ENCODE measurements at regions not wholly inside any gene's neighbourhood (a gene's known extent, or its start where the extent isn't known, plus 50 kb on each side); places are given as distances from the start of the nearest gene placed in this dataset.
"Not testable (repeated sequence)": the region's sequence is repeated elsewhere in the genome, so short reads cannot be mapped to it uniquely, and the experiment has no call there.

DNA sequence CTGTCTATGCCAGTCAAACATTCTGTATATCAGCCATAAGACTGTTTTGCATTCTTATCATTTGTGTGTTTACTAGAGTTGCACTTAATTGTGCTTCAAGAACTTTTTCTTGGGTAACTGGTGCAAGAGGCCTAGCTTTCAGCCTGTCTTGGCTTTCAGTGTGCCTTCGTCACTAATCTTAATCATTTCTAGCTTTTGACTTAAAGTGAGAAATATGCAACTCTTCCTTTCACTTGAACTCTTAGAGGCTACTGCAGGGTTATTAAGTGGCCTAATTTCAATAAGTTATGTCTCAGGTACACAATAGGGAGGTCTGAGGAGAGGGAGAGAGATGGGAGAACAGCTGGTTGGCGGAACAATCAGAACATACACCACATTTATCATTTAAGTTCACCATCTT, 62.1 kb upstream of the FAN1 start:
- DNase-seq (ENCODE audit: low read depth) = not testable (repeated sequence)

GRCh38 chr15:30842798-30843472, 60.8 kb upstream of the FAN1 start:
- not testable (repeated sequence) for DNase-seq (ENCODE audit: low read depth)

GRCh38 chr15:30845536-30845935, 58.2 kb upstream of the FAN1 start:
- DNase-seq (ENCODE audit: low read depth) = not testable (repeated sequence)

Data from amniotic epithelial cell (primary cell).